Left kidney (tissue), 1 donor: ENCODE measurements at regions not wholly inside any gene's neighbourhood (a gene's known extent, or its start where the extent isn't known, plus 50 kb on each side); places are given as distances from the start of the nearest gene placed in this dataset.
"Not testable (repeated sequence)": the region's sequence is repeated elsewhere in the genome, so short reads cannot be mapped to it uniquely, and the experiment has no call there.

Experiments
- DNase-seq: peaks from one replicate; pipeline ENCODE4 v3.0.0-alpha.2; 2013

DNA sequence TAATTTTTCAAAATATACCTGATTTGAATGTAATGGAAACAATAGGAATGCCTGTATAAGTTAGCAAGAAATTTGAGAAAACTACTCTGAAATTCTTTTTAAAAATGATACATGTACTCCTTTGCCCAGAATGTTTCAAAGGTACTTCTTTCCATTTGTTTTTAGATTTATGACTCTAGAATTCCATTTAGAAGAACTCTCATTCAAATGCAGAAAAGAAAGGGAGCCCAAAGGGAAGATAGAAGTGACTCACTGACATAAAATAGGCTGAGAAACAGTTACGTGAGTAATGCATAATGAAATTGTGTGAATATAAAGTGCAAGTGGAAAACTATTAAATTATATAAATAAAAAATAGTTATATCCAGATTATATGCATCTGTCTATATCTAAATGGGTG lies 926.3 kb downstream of the TAF11L14 start:
- DNase-seq, result no peak

DNA sequence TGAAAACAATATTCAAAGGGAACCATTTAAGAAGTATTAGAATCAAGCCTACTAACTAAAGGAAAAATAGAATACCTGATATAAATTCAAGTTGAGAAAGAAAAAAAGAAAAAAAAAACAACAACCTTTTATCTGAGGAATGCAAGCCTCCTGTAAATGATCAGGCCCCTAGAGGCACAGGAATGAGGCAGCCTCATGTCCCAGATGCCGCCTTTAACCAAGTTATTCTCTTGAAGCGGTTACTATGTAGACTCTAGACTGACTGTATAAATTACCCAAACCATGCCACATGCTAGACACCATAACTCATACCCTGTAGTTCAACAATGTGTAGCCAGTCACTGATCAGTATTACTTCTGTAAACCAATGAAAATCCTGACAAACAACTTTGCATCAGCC lies 929.6 kb downstream of the TAF11L14 start:
- no peak for DNase-seq

DNA sequence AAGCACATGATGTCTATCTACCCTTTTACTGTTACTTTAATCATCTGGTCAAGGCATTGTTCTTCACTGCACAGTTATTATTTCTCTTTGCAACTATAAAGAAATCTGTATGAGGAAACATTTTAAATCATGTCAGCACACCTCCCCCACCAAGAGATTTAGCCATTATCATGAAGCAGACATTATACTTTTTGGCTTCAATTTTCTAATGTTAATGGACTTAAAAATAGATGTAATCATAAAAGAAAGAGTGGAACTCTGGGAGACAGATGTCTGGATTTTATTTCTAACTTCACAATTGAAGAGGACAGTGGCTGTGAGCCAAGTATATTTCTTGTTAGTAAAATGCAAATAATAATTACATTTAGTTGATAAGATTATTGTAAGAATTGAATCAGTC lies 932.4 kb downstream of the TAF11L14 start:
- no peak for DNase-seq

DNA sequence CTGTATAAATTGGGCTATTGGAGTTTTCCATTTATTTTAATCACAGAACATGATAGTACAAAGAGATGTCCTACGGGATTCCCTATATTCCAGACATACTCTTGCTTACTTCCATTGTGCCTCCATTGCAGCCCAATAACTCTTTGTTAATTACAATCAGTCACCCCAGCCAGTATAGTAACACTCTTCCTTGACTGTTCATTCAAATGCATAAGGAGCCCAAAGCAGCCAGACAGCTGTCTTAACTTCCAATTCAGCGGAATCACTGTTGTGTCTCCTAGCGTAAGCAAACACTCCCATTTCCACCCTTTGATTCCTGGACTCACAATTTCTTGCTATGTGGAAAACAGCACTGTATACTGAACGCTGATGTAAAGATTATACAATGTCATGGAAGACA lies 942.3 kb downstream of the TAF11L14 start:
- DNase-seq, result no peak

DNA sequence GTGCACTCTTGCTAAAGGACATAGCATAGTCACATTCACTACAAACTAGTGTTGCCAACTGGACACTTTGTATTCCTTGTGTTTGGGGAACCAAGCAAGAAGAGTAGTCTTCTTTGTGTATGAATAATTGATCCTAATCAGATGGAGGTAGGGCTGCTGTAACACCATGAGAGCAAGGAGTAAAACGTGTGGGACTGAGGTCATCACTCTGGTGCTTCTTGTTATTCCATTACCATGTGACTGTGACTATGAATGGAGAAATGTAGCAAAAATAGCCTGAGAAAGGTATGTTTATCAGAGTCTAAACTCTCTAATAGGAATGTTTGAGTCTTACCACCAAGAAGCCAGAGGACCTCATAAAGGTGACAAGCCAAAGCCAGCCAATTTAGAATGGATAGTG lies 966.9 kb downstream of the TAF11L14 start:
- no peak for DNase-seq

DNA sequence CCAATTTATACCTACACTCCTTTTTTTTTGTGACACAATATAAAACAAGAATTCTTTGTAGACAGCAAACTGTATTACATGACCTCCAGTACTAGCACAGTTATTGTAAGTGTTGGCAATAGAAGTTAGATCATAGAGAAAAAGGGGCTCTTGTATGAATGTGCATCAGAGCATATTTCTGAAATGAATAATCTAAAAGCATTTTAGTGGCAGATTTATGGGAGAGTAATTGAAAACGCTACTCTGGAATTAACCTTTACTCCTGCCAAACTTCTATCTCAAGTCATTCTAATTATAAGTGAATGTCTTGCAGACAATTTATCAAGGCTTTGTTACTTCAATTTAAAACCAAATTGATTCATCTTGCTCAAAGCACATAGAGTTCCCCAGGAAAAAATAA lies 968.1 kb downstream of the TAF11L14 start:
- DNase-seq, result no peak

DNA sequence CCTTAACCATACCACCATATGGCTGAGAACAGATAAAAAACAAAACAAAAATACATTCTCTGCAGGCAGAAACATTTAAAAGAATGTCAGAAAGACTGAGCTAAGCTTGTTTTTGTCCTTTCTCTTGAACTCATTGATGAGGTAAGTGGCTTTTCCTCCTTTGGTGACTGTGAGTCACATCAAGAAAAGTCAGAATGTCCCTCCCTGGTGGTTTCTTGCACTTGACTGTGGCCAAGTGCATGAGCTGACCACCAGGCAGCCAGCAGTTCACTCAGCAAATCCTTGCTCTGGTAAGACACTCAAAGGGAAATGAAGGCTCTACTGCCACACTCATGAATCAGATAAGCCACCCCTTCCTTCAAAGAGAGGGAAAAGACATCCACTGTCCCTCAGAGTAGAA lies 970.9 kb downstream of the TAF11L14 start:
- DNase-seq, result no peak

DNA sequence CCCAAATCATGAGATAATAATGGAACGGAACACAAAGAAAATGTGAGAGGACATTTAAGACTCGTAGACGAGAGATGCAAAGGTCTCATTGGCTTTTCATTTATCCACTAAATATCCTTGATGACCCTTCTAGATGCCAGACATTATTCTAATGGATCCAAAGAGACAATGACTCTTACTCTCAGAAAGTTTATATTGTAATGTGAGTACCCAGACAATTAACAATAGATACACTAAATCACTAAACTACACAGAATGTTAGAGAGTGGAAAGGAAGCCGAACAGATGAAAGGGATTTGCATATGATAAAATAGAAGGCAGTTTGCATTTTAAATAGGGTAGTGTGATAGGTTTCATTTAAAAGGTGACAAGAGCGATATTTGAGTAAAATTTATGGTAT lies 973.3 kb downstream of the TAF11L14 start:
- DNase-seq, result no peak

DNA sequence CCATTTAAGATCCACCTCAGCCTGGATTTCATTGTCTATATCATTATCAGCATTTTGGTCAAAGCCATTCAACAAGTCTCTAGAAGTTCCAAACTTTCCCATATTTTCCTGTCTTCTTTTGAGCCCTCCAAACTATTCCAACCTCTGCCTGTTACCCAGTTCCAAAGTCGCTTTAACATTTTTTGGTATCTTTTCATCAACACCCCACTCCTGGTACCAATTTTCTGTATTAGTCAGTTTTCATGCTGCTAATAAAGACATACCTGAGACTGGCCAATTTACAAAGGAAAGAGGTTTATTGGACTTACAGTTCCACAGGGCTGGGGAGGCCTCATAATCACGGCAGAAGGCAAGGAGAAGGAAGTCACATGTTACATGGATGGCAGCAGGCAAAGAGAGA lies 982.9 kb downstream of the TAF11L14 start:
- DNase-seq, result not testable (repeated sequence)

DNA sequence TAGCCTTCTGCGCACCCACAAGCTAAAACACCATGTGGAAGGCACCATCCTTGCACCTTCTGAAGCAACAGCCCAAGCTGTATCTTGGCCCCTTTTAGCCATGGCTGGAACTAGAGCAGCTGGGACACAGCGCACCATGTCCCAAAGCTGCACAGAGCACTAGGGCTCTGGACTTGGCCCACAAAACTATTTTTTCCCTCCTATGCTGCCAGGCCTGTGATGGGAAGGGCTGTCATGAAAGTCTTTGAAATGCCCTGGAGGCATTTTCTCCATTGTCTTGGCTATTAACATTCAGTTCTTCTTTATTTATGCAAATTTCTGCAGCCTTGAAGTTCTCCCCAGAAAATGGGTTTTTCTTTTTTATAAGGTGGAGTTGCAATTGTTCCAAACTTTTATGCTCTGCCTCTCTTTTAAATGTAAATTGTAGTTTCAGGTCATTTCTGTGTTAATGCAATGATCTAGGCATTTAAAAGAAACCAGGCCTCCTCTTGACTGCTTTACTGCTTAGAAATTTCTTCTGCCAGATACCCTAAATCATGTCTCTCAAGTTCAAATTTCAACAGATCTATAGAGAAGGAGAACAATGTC lies 996.3 kb downstream of the TAF11L14 start:
- DNase-seq, result no peak

DNA sequence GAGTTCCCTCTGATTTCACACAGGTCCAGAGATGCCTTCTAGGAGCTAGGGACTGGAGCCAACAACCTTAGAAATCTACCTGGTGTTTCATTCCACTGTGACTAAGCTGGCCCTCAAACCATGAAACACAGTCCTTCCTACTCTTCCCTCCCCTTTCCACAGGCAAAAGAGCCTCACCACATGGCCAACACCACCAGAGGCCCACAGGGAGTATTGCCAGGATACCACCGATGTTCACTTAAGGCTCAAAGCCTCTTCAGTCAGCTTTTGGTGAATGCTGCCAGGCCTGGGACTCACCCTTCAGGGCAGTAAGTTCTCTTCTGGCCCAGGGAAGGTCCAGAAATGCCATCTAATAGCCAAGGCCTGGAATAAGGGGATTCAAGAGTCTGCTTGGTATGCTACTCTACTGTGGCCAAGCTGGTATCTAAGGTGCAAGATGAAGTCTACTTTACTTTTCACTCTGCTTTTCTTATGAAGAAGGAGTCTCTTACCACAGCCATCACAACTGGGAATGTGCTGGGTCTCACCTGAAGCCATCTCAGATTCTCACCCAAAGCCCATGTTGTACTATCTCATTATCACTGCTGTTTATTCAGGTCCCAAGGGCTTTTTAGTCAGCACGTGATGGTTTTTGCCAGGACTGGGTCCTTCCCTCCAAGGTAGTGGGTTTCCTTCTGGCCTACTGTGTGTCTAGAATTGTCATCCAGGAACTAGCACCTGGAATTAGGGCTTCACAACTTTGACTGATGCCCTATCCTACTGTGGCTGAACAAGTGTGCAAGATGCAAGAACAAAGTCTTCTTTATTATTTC lies 1018.4 kb downstream of the TAF11L14 start:
- DNase-seq, result no peak

DNA sequence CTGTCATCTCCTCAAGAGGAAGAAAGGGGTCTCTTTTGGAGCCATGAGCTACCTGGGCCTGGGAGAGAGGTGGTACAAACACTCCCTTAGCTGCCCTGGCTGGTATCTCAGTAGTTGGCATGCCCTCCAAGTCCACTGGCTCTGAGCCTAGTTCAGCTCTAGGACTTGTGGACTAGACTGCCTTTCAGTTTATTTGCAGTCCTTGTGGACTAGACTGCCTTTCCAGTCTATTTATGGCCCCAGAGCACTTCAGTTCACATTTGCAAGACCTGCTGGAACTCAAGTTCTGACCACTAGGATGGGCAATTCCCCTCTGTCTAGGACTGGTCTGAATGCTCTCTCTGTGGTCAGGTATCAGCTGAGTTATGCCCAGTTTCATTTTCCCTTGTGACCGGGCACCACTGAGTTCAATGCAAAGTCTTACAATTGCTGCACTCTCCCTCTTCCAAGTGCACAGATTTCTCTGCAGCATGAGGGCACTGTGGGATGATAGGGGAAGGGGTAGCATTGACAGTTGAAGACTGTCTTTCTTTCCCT lies 1019.0 kb downstream of the TAF11L14 start:
- DNase-seq, result no peak

DNA sequence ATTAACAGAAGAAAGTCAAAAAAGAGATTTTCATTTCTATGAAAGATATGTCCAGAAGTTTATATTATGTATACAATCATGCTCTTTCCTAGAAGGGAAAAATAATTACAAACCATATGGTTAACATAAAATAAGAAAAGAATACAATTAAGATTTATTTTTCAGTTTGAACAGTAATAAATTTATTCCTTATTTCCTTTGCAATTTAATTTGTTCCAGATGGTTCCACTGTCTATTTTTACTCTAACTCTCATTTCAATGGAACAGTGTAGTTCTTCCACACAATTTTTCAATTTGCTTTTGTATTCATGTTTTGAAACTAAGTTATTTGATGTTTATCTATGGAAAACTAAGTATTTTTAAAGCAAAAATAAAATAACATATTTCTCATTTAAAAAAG lies 1026.3 kb downstream of the TAF11L14 start:
- DNase-seq, result no peak

DNA sequence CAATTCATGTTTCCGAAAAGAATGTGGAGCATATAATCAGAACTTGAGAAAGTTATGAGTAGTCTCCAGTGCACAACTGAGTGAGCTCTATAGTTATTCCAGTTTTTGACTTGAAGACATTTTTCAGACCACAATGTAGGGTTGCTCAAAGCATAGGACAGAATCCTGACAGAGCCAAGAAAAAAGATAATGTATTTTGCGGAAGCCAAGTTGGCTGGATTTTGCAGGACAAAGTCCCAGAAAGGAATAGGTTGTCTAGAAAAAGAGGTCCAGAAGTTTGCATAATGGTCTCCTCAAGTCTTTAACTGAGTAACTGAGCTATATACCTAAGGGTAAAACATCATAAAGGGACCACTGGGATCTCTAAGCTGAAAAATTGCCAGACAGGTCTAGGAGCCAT lies 1028.0 kb downstream of the TAF11L14 start:
- DNase-seq, result no peak

DNA sequence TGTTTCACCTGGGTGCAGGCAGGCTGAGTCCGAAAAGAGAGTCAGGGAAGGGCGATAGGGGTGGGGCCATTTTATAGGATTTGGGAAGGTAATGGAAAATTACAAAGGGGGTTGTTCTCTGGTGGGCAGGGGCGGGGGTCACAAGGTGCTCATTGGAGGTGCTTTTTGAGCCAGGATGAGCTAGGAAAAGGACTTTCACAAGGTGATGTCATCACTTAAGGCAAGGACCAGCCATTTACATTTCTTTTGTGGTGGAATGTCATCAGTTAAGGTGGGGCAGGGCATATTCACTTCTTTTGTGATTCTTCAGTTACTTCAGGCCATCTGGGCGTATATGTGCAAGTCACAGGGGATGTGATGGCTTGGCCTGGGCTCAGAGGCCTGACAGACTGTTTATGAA lies 1040.0 kb downstream of the TAF11L14 start:
- DNase-seq, result not testable (repeated sequence)

DNA sequence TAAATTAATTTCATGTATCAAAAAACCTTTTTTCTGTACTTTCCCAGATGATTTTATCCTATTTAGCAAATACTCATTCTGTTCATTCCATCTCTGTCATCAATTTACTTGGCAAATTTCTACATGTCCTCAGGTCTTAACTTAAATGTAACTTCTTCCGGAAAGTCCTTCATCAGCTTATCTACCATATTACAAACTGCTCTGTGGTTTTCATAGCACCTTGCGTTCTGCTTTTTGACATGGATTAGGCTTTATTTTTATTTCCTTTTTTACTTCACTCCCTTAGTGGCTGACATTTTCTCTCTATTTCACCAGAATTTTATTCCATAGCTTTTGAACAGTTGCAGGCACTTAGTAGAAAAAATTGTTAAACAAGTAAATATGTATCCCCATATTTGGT lies 1040.8 kb downstream of the TAF11L14 start:
- no peak for DNase-seq

DNA sequence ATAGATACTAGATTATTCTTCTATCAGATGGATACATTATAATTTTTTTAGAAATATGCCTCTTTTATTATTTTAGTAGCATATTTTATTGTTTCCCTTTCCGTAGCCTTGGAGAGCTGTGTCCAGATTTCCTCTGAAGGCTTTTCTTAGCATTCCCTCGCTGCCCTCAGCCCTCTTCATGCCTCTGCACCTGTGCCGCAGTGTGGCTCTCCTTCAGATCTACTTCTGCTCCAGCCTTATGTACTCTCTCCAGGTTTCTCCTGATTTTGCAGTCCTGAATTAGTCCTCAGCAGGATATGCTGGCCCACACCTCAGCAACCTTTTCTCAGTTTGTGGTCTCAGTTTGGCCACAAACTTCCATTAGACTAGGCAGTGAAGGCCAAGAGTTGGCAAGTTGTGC lies 1052.0 kb downstream of the TAF11L14 start:
- DNase-seq, result no peak

DNA sequence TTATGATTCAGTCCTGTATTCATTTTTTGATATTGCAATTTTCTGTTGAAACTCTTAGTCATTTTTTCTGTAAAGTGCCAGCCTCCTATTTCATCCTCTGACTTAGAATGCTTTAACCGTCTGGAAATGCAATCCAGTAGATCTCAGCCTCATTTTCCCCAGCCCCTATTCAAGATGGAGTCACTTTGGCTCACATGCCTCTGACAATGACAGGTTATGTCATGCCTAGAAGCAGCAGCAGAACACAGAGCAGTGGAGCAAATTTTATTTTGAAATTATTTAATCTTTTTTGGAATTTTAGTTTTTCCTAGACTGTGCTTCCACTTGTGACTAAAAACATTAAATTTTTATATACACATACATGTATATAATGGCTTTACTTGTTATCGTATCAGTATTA lies 1053.2 kb downstream of the TAF11L14 start:
- no peak for DNase-seq

DNA sequence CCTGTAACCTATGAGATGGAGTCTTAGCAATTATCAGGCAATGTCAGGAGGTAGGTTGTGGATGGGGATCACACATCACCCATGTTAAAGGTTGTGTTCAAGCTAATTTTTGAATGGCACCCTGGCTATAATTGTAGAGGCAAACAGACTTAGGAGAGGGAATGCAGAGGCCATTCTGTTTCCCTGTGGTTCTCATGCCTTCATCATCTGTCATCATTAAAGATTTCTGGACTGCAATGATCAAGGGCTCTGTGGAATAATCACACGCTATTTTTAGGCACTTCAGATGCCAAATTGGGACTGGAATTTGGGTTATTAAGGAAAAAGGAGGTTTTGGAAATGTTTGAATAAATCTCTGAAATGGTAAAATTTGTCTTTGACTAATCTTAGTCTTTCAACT lies 1065.4 kb downstream of the TAF11L14 start:
- DNase-seq, result no peak

DNA sequence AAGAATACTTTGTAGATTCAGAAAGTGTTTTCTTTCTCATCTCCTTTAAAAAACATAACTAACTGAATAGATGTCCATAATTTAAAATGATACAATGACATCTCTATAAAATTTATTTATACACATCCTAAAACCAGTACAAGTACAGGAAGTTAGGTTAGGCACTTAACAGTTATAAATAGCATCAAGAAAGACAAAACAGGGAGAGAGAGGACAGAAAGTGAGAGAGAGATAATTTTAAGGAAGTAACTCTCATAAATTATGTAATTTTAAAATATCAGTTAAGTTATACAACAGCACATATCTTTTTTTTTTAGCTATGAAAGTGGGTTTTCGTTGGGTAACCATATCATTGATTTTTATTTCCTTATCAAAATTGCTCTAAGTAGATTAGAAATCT lies 1068.6 kb downstream of the TAF11L14 start:
- DNase-seq, result no peak

DNA sequence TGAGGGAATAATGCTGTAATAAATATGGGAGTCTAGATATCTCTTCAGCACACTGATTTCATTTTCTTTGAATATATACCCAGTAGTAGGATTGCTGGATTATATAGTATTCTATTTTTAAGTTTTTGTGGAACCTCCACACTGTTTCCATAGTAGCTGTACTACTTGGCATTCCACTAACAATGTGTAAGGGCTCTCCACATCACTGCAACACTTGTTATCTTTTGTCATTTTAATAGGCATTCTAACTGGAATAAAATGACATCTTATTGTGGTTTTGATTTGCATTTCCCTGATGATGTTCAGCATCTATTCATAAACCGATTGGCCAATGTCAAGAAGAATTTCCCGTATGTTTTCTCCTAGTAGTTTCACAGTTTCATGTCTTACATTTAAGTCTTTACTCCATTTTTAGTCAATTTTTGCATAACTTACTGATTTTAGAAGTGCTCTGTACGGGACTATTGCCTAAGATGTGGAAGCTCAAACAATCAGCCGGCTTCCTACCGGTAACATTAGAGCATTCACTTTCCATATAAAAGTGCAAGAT lies 1078.8 kb downstream of the TAF11L14 start:
- no peak for DNase-seq

DNA sequence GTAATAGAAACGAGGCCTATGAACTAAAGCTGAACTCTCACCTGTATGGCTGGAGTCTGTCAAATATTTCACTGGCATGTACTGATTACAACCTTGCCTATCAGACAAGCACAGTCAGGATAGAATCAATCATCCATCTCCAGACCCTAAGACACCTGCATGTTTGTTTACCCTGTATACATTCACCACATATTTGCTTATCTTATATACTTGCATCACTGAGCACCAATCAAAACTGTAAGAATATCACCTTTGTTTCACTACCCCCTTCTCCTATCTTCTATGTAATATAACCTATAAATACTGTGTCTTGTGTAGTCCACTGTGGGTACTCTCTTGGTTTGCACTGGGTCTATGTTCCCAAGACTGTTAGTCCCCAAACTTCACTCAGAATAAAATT lies 1085.7 kb downstream of the TAF11L14 start:
- no peak for DNase-seq
